GM18499 (cell line): ENCODE measurements at regions not wholly inside any gene's neighbourhood (a gene's known extent, or its start where the extent isn't known, plus 50 kb on each side); places are given as distances from the start of the nearest gene placed in this dataset.

Experiments
- ATAC-seq: cut with Tn5 transposase; IDR thresholded peaks from one replicate; pipeline ENCODE4 v1.9.1; 2021; ENCODE audit warnings: moderate number of reproducible peaks; ENCODE audit not compliant: insufficient read depth, unreplicated experiment

DNA sequence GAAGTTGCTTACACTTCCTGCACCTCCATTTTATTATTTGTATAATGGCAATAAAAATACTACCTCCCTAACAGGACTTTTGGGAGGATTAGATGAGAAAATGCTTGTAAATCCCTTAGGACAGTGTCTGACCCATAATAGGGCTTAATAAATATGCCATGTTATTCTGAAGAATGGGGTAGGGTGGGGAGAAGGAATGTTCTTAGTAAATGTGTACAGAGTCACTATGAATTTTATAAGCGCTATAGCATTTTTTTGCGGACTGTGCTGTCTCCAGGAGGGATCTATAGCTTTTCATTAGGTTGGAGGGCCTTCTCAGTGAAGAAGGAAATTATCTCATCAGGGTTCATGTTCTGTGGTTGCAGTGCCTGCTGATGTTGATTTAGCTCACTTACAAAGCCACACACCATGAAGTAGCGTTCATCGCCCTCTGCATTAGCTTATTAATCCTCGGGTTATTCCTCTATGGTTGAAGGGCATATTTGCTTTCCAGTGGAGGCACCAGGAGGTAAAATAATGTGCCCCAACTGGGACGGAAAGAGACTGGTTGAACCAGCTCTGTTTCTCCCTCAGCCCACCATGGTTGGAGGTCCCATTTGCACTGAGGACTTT lies 497.1 kb downstream of the ARHGEF28 start:
- no peak for ATAC-seq

DNA sequence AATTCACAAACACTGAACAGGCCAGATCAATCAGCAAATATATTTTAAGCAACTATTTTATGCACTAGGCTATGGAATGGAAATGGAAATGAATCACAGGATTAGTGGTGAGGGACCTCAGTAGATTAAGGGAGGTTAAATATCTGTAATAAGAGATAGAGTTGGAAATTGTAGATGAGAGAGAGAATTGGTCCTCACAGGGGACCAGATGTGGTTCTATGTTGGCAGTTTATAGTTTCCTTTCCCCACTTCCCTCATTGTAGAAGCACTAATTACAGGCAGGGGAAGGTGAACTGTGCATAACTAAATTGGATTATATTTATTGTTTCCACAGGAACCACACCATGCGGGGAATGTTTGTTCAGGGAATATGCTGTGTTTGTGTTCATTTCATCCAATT lies 496.2 kb downstream of the ARHGEF28 start:
- no peak for ATAC-seq

DNA sequence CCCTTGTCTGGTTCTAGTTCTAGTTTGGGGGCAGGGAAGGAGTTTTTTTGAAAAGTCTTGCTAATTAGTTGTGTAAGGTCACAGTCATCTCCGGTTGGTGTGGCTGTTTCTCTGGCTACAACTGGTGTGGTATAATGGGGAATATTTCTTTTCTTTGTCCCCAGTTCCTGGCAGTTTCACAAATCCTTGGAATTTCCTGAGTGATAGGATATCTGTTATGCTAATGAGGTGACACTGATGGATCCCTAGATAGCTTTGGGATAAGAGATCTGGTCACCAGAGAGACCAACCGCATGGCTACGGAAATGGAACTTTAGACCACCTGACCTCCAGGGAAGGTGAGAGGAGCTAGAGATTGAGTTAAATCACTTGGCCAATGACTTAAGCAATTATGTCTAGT lies 494.6 kb downstream of the ARHGEF28 start:
- no peak for ATAC-seq

DNA sequence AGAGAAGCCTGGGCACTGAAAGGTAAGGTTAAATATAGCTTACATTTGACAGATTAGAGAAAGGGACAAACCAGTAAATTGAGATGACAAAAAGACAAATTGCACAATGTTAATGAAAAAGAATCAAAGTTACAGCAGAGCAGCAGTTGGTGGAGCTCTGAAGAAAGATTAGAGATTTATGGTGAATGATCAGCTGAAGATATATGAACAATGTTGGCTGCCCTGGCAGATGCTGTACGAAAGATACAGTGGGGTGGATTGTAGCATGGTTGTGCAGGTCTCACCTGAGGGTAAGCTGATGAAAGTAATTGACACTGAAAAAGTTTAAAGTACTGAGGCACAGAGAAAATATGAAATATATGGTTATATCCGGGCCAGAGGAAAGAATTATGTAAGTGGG lies 492.1 kb downstream of the ARHGEF28 start:
- ATAC-seq = no peak

DNA sequence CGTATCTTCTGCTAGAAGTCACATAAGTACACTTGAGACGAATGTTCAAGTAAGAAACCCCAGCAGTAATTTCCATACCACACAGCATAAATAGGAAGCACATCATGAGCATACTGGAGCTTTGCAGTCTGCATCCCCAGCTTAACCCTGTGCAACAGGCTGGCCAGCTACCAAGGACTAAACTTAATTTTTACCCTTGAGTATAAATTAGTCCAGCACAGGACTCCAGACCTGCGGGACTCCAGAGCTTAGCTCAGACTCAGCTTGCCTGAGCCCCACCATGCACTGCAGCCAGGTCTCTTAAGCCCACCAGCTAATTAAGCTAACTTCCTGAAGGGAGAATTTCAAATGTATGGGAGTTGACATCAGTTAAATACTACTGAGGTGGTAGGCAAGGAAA lies 491.0 kb downstream of the ARHGEF28 start:
- ATAC-seq = no peak

DNA sequence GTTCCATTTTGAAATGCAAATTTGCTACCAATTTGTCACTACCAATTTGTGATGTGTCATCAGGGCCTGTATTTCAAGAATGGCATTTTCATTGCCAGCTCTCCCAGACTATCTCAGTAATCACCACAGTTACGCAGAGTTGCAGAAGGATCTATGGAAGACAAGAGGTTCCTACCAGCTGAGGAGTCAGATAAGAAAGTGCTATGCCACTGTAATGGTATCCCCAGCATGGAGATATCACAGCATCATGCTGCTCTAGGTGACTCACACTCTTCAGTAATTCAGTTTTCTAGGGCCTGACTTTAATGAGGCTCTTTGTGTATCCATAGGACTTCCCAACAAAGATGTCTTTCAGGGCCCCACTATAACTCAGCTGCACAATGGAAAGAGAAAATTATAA lies 490.3 kb downstream of the ARHGEF28 start:
- no peak for ATAC-seq

DNA sequence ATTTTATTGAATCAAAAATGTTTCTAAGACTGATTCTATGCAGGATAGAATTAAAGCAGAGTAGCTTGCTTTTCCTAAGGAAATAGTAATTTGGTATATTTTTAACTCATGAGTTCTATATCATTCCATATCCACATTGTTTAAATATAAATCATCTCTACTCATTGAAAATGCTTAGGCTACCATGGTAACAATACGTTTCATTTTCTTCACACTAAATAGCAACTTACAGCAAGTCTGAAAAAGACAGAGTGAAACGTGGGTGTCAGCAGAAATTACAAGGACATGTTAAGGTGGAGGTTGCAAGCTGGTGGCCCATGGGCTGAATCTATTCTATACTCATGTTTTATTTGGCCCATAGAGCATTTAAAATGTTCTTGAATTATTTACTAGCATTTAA lies 487.9 kb downstream of the ARHGEF28 start:
- no peak for ATAC-seq

DNA sequence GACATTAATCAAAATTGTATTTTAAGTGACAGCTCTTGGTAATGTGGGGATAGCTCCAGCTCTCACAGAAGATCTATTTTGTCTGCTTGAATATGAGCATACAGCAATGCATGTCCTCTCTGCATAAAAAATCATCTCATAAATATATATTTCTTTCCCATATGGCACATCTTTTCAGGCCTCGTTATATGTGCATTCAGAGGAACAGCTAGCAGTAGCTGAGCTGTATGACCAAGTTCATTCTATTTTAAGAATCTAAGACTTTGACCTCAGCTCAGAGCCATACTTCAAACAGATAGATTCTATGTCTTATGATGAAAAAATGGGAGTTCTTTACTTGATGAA lies 487.2 kb downstream of the ARHGEF28 start:
- ATAC-seq = no peak

DNA sequence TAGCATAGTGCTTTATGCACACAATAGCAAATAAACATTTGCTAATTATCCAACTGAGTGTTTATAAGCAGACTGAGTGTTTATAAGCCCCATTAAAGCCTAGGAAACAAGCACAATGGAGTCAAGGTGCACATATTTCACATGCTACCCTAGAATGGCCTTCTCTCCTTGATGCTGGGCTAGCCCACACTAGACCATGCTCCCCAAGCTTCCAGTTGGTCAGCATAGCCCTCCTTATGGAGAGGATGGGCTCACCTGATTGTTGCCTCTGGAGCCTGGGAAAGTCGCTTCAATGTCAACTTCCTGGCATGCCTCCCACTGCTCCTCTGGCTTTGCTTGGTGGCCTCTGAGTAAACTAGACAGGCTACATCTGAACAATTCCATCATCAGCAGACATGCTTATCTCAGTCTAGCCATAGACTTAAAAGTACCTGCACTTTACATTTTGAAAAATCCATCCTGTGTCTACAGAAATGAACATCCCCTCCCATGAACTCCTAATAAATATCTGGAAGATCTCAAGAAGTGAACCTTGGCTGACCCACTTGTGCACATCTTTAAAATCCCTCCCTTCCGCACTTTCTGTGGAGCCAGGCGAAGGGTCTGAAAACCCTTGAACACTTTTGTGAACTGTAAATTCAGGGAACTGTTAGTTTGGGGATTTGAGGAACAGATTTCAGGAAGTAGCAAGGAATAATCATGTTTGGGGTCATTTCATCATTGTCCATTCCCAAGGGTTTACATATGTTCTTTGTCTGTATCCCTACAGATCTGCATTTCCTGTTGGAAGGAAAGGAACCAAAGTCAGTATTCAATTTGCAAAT lies 486.6 kb downstream of the ARHGEF28 start:
- no peak for ATAC-seq

DNA sequence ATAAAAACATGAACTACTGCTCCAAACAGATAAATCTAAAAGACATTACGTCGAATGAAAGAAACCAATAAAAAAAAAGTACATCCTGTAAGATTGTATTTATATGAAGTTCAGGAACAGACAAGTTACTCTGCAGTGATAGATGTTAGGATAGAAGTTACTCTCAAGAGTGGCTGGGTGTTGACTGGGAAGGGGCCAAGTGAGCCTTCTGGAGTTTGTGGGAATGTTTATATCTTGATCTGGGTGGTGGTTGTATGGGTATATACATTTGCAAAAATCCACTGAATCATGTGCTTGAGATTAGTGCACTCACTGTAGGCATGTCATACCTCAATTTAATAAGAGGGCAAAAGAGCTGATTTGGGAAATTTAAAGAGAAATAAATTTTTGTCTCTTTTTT lies 485.8 kb downstream of the ARHGEF28 start:
- ATAC-seq = no peak

DNA sequence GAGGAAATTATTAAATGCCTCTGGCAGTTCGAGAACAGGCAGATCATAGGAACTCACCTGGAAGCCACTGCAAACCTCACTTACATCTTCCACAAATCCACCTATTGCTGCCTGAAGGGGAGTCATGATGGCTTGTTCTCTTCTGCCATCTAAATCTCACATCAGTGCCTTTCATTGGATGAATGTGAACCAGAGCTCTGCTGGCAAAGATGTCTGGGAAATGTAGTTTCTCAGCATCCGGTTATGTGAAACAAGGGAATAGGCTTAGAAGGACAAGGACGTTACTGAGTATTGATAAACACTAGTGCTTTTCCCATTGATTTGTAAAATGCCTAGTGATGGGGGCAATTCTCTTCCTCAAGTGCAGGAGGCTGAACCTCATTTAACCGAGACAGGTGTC lies 483.3 kb downstream of the ARHGEF28 start:
- no peak for ATAC-seq

DNA sequence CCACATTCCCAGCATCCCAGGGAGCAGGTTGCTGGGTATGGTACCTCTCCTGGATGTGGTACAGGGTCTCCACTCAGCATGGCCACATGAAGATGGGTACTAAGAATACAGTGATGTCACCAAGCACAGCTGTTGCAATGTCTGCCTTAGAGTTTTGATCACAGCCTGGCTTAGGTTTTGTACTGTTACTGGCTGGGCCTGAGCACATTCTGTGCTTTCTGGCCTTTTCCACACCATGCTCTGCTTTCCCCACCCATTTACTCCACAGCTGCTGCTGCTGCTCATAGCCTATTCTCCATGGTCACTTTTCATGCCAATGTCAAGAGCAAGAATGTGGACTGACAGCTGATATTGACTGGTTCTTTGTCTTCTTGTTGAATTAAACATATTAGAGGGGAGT lies 481.9 kb downstream of the ARHGEF28 start:
- ATAC-seq = no peak

DNA sequence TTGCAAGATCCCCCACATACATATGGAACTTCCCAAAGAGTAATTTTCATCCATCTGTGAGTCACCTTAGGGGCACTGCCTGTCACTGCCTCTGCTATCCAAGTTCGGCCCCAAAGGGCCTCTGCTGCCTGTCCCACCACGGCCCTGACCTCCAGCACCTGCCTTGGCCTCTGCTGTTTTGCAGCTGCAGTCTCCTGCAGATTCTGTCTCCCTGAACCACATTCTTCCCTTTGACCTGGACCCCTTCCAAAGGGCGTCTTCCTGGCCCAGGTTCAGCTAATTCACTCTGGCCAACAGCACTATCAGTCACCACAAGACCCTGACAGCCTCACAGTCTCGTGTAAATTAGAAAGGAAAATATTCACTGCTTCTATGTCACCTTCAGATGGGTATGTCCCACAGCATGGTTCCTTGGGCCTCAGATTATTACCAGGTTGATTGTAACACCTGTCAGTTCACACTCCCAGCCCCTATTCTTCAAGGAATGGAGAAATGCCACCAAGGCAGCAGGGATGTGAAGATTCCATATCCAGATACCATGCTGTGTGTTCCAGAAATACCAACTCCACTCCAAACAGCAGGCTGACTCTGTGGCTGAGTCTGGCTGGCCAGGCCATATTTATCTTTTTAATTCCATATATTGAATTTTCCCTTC lies 479.3 kb downstream of the ARHGEF28 start:
- no peak for ATAC-seq

DNA sequence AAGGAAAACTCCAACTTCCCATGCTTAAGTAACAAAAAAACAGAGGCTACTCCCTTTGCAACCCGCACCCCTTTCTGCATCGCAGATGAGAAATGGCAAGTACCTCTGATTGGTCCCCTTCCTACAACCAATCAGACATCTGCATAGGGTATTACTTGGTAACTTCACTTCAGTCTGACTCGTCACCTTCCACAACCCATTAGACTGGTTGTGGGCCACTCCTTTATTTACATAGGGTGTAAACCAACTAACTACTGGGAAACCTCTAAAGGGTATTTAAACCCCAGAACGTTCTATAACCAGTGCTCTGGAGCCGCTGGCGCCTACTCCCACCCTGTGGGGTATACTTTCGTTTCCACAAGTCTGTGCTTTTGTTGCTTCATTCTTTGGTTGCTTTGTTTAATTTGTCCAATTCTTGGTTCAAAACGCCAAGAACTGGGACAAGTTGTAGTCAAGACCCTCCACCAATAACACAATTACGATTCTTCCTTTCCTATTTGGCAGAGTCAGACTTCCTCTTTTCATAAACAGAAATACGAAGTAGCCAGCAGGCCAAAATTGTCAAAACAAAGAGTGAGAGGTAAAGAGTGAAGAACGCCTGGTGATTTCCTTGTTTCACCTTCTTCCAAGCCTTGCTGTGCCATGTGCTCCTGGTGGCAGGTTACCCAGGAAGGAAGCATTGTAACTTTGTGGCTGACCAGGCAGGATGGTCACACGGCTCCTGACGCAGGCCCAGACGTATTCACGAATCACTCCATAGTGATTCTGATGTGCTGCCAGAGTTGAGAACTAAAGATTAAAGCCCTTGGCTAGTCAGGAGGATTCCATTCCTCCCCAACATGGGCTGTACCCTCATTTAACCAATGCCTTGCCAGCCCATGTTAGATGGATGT lies 477.4 kb downstream of the ARHGEF28 start:
- no peak for ATAC-seq

DNA sequence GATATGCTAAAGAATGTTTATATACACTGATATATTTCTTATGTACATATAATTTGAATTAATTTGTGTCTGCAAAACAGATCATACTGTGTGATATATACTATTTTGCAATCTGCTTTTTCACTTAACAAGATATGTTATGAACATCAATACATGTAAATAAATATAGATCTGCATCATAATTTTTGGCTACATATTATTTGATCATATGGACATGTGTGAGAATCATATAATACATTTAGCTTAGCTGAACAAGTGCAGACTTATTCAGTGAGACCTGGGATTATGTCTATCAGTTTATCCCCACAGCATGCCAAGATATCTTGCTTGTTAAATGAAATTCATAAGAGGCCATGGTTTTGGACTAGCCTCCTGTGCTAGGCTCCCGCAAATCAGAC lies 474.3 kb downstream of the ARHGEF28 start:
- ATAC-seq = no peak

DNA sequence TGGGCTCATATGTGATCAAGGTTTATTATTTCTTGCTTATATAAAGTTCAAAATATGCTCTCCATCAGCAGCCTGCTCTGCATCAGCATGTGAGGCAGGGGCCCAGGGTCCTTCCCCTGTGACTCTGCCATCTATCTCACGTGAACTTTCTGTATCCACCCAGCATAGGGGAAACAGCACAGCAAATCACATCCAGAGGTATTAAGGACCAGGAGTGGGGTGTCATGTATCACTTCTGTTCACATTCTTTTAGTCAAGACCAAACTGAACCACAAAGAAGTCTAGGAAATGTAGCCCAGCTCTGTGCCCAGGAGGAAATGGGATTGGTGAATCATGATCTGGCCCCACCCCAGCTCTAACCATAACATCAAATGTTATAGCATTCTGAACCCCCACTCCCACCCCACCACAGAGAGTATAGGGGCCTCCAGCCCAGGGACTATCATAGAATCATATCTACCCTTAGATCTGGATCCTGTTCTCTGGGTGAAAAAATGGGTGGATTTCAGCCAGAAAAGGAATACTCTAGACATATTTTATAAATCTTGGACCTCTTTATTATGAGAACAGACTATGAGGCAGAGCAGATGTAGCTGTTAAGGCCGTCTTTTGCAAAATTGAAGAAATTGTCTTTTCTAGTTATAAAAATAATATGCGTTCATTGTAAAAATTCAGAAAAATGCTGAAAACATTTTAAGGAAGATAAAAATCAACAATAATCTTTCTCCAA lies 473.7 kb downstream of the ARHGEF28 start:
- ATAC-seq = no peak

DNA sequence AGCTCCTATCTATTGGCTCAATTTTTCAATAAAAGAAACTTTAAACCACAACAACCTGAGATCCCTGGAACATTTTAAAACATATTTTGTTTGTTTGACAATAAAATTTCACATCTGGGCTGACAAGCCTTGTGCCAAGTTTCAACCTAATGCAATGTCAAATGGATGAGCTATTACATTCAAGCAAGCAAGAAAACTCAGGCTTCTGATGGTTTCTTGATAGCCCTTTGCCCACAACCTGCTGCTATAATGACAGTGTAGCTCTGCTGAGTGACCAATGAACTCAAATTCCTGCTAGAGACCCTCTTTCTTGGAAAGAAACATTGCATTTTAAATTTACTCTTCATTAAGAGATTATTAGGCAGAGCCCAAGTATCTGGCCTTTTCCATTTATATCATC lies 472.9 kb downstream of the ARHGEF28 start:
- ATAC-seq = no peak

DNA sequence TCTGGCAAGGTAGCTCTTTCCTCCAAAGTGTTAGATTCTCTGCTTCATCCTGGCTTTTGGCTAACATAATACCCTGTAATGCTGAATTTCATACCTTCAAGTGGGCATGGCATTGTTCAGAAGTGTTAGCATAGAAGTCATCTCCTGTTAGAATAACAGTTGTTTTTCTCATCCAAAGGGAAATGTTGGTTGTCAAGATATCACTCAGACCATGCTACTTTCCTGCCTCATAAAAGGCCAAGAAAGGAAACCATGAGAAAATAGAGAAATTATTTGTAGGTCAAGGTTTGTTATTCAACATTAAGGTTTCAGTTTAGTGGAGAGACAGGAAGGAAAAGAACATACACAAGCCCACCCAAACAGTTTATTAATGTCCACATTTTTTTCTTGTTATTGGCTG lies 472.5 kb downstream of the ARHGEF28 start:
- ATAC-seq = no peak

DNA sequence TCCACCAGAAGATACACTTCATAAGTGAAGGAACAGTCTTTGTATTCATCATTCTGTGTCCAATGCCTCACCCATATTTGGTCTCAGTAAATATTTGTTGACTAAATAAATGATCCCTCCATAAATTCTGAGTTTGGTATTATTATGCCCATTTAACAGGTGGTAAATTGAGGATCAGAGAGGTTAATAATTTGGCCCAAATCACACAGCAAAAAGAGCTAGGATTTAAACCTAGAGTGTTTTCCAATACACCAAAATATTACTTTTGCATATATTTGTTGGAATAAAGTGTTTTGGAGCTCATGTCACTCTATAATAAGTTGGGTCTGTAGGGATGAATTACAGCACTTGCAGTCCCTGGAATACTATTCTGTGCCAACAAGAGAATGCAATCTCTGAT lies 470.3 kb downstream of the ARHGEF28 start:
- no peak for ATAC-seq

DNA sequence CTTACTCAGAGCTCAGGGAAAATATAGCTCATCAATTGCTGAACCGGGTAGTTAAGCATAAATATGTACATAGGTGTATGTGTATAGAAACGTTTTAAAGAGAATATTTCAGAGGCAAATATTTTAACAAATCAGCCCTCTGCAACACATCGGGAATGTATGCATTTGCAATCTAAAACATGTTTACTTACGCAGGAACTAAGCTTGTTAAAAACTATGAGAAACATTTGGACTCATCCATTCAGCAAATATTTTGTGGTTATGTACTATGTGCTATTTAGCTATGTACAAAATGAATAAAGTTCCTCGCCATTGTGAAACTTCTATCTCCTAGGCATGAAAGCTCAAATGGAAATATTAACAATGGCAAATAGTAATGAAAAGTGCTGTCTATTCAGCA lies 469.9 kb downstream of the ARHGEF28 start:
- no peak for ATAC-seq
